Transverse colon (tissue), 4 donors: ENCODE measurements at regions not wholly inside any gene's neighbourhood (a gene's known extent, or its start where the extent isn't known, plus 50 kb on each side); places are given as distances from the start of the nearest gene placed in this dataset.

Experiments used
- DNase-seq: peaks from one replicate; pipeline ENCODE4 v3.0.0-alpha.2; 2019
- H3K27ac ChIP-seq, 4 donors: fragments of 200-600 bp; sonication (generic); 2 replicates each; pipeline ENCODE4 v1.5.1; 2016 to 2018; ENCODE audit warnings: inconsistent platforms in 4 of 4
- H3K27me3 ChIP-seq: fragments of 200-600 bp; sonication (generic); 2 replicates; pipeline ENCODE4 v1.5.1; 2017; ENCODE audit warnings: inconsistent platforms
- H3K36me3 ChIP-seq, 4 donors: fragments of 200-600 bp; sonication (generic); 2 replicates each; pipeline ENCODE4 v1.5.1; 2017 to 2019; ENCODE audit warnings: inconsistent platforms in 4 of 4
- H3K4me1 ChIP-seq, 4 donors: fragments of 200-600 bp; sonication (generic); 2 replicates each; pipeline ENCODE4 v1.5.1; 2017 to 2020; ENCODE audit warnings: inconsistent platforms in 4 of 4
- H3K4me3 ChIP-seq, 4 donors: fragments of 200-600 bp; sonication (generic); 1 replicate in 1 of 4; 2 replicates in 3 of 4; pipeline versions ENCODE4 v1.5.1 to v1.6.1; 2017 to 2019; ENCODE audit warnings: inconsistent platforms in 4 of 4
- H3K9me3 ChIP-seq, 2 donors: fragments of 200-600 bp; sonication (generic); 2 replicates each; pipeline ENCODE4 v1.5.1; 2017 to 2019; ENCODE audit warnings: inconsistent platforms in 2 of 2
- CTCF ChIP-seq, 5 experiments: fragments of 200-600 bp in 3 of 5; fragments of 450-650 bp in 2 of 5; sonication (generic) in 3 of 5; IDR thresholded peaks; 1 replicate in 2 of 5; 2 replicates in 3 of 5; pipeline ENCODE4 v1.5.1; 2016 to 2017; ENCODE audit warnings: antibody characterized with exemption in 5 of 5, inconsistent platforms in 3 of 5, mild to moderate bottlenecking in 2 of 5, moderate library complexity in 1 of 5
- EP300 ChIP-seq: sonication (generic); formaldehyde crosslinking; IDR thresholded peaks from one replicate; pipeline ENCODE4 v1.6.1; 2017; ENCODE audit warnings: antibody characterized with exemption, low read depth
- POLR2A ChIP-seq: fragments of 450-650 bp; IDR thresholded peaks from one replicate; pipeline ENCODE4 v1.6.1; 2016; ENCODE audit warnings: antibody characterized with exemption, mild to moderate bottlenecking, moderate library complexity
- POLR2AphosphoS5 ChIP-seq, 3 donors: sonication (generic); formaldehyde crosslinking; IDR thresholded peaks; one replicate each; pipeline ENCODE4 v1.6.1; 2016; ENCODE audit warnings: antibody characterized with exemption in 3 of 3
- WGBS, 2 donors: methylation state at CpG; one replicate each; pipeline ENCODE4 v1.1.5; 2018; ENCODE audit warnings: low coverage in 1 of 2; 5-methylcytosine and 5-hydroxymethylcytosine counted together
- in situ Hi-C, 4 donors: fragments of 200-750 bp; cut with MboI; loops; one replicate each; pipeline versions ENCODE4 v1.15.0 to v1.15.1; 2017; ENCODE audit warnings: low sequenced_read_pairs in 3 of 4, low pct_ligation_motif_present in 1 of 4, low pct_unique_long_range_greater_than_20kb in 1 of 4
- intact Hi-C: fragments of 100-400 bp; cut with DNase I; formaldehyde crosslinking; loops from one replicate; pipeline ENCODE4 v1.15.1; 2023; ENCODE audit warnings: low total_unique reads

DNA sequence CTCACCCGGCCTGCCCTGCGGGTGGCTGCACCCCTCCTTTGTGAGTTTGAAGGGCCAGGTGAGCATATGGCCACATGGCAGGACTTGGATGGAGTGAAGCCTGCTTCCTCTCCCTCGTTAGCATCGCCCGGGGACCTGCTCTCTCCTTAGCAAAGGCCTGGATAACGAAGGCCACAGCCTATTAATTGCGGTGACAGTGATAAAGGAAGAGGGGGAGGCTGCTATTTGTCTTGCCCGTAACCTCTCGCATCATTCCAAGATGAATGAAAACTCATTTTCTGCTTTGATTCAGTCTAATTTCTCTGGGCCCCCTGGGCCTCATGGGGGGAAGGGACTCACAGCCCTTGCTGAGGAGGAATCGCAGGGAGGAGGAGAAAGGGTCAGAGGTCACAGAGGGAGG lies 68.5 kb upstream of the LHX1 start:
- DNase-seq: no peak
- no peaks in the 10 kb centered on the region for H3K36me3 ChIP-seq
- H3K27me3 ChIP-seq: peaks cover 9% of the 10 kb centered on the region
- H3K9me3 ChIP-seq: no peaks in the 10 kb centered on the region
- in situ Hi-C loops (no loop called here), intact Hi-C loops (no loop called here)
- H3K4me1 ChIP-seq: no peaks in the 10 kb centered on the region
- no peak for TF ChIP-seq EP300
- no peak for TF ChIP-seq POLR2A
- no peak for TF ChIP-seq POLR2AphosphoS5 (IDR thresholded peaks at IDR 0.05)
- TF ChIP-seq CTCF (IDR thresholded peaks at IDR 0.05): no peak
- no peak overlapping the region for H3K4me3 ChIP-seq
- WGBS, 2 donors: 74 to 80% methylated on average over 5 to 10 of the region's 10 CpGs
- H3K27ac ChIP-seq: no peak overlapping the region

DNA sequence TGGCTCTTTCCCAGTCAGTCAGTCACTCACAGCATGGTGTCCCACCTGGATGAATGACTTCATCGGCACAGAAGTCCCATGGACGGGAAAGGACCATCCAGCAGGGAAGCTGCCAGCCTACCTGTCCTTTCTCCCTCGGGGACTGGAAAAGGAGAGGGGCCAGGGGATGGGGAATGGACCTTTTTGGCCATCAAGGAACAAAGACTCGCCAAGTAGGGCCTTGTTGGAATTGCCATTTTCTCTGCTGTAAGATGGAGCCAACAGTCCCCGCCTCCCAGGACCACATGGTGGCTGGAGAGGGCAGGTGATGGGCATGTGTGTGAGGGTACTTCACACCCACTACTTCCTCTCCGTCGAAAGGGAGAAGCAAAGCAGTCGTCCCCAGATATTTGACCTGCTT lies 67.8 kb upstream of the LHX1 start:
- Histone ChIP-seq H3K27ac (no peak overlapping the region), H3K27me3 (peaks cover 10% of the 10 kb centered on the region), H3K36me3 (no peaks in the 10 kb centered on the region), H3K9me3 (no peaks in the 10 kb centered on the region), H3K4me1 (no peaks in the 10 kb centered on the region), H3K4me3 (no peak overlapping the region)
- TF ChIP-seq POLR2AphosphoS5 (IDR thresholded peaks at IDR 0.05): no peak
- no peak for TF ChIP-seq CTCF (IDR thresholded peaks at IDR 0.05)
- TF ChIP-seq EP300: no peak
- TF ChIP-seq POLR2A: no peak
- in situ Hi-C loops (no loop called here), intact Hi-C loops (no loop called here)
- DNase-seq: no peak
- WGBS, 2 donors: 80 to 81% methylated on average over 1 to 8 of the region's 8 CpGs

DNA sequence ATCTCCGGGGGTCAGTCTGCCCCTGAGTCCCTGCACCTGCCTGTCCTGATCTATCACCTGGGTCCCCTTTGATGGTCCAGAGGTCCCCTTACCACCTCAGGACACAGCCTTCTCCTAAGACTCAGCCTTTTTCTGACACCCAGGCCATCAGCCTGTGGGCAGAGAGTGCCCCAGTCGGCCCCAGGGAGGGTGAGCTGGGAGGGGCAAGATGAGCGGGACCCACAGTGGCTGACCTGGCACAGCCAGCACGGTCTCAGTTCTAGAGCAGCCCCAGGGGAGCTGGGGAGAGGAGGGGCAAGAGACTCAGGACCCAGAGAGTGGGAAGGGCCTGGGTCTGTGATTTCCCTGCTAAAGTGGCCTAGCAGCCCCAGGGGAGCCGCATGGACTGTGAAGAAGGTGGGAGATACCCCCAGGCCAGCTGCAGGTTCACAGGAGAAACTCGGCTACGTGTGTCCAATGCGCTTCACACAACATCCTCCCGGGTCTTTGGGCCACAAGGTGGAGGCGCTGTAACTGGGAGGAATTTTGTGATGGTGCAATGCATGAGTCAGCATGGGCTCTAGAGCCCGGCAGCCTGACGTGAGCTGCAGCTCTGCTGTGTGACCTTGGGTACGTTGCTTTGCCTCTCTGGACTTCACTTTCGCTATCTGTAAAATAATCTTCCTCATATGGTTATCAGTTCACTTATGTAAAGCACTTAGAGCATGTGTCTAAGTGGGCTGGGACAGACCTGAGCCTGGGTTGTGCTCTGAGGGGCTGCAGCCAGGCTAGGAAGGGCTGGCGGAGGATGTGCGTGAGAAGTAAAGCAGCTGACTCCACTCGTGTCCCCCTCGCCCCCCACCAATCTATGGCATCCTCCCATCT lies 67.2 kb upstream of the LHX1 start:
- H3K4me1 ChIP-seq: no peaks in the 10 kb centered on the region
- in situ Hi-C loops: no loop called here
- WGBS, 2 donors: 67% methylated on average over 17 of the region's 18 CpGs; no CpG with 5 or more reads in 1 of the 2 donors
- H3K36me3 ChIP-seq: no peaks in the 10 kb centered on the region
- no peak for DNase-seq
- H3K9me3 ChIP-seq: no peaks in the 10 kb centered on the region
- H3K4me3 ChIP-seq: no peak overlapping the region
- H3K27ac ChIP-seq: no peak overlapping the region
- no peak for TF ChIP-seq CTCF (IDR thresholded peaks at IDR 0.05)
- no peak for TF ChIP-seq EP300
- no peak for TF ChIP-seq POLR2AphosphoS5 (IDR thresholded peaks at IDR 0.05)
- TF ChIP-seq POLR2A: no peak
- peaks cover 7% of the 10 kb centered on the region for H3K27me3 ChIP-seq
- intact Hi-C loops: no loop called here

GRCh38 chr17:36870720-36870999 lies 66.6 kb upstream of the LHX1 start:
- 85% methylated on average over 1 of the region's 1 CpG; no CpG with 5 or more reads in 1 of the 2 donors for WGBS, 2 donors
- no peak for DNase-seq
- no peaks in the 10 kb centered on the region for H3K36me3 ChIP-seq
- peaks cover 3% of the 10 kb centered on the region for H3K27me3 ChIP-seq
- TF ChIP-seq POLR2AphosphoS5 (IDR thresholded peaks at IDR 0.05) (no peak), POLR2A (no peak), CTCF (IDR thresholded peaks at IDR 0.05) (no peak), EP300 (no peak)
- H3K9me3 ChIP-seq: no peaks in the 10 kb centered on the region
- no peak overlapping the region for H3K27ac ChIP-seq
- intact Hi-C loops (no loop called here), in situ Hi-C loops (no loop called here)
- H3K4me1 ChIP-seq: no peaks in the 10 kb centered on the region
- no peak overlapping the region for H3K4me3 ChIP-seq
